ENCODE measurements at regions not wholly inside any gene's neighbourhood (a gene's known extent, or its start where the extent isn't known, plus 50 kb on each side); places are given as distances from the start of the nearest gene placed in this dataset.

GRCh38 chr1:220389634-220390033 is 117.4 kb upstream of the RAB3GAP2 start:
- H3K4me3 ChIP-seq (replicated peaks; ENCODE audit: low read depth, low read length) = no peak overlapping the region
- no peak for DNase-seq (ENCODE audit: low read depth)
- TF ChIP-seq, protein P1, sequence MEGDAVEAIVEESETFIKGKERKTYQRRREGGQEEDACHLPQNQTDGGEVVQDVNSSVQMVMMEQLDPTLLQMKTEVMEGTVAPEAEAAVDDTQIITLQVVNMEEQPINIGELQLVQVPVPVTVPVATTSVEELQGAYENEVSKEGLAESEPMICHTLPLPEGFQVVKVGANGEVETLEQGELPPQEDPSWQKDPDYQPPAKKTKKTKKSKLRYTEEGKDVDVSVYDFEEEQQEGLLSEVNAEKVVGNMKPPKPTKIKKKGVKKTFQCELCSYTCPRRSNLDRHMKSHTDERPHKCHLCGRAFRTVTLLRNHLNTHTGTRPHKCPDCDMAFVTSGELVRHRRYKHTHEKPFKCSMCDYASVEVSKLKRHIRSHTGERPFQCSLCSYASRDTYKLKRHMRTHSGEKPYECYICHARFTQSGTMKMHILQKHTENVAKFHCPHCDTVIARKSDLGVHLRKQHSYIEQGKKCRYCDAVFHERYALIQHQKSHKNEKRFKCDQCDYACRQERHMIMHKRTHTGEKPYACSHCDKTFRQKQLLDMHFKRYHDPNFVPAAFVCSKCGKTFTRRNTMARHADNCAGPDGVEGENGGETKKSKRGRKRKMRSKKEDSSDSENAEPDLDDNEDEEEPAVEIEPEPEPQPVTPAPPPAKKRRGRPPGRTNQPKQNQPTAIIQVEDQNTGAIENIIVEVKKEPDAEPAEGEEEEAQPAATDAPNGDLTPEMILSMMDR (IDR thresholded peaks at IDR 0.05; ENCODE audit: low read length, missing control alignments) = no peak

DNA sequence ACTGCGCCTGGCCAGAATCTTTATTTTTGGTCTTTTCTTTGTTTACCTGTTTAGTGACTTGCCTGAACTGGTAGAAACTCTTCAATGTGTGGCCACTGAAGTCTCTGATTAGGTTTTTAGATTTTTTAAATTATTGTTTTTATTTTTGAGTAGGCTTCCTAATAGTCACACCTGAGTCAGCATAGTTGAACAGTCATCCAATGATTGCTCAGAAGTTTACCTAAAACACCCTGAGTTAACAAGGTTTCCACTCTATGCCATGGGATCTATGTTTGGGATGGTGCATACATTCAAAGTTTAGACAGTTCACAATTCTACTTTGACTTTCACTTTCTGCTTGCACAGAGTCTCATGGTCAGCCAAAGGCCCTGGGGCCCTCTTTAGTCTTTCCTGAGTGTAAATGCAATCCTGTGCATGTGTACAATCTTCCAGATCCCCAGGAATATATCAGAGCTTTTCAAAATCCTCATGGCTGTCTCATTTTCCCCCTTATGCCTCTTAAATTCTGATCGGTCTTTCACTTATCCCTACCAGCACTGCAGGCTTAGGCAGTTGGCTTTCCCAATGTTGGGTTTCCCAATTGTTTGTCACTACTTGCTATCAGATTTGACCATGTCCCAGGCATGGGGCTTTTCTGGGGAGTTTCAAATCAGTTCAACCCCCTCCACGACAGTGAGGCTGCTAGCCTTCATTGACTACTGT is 114.4 kb upstream of the RAB3GAP2 start:
- TF ChIP-seq, protein P1 (IDR thresholded peaks at IDR 0.05; ENCODE audit: low read length, missing control alignments) = no peak
- DNase-seq (ENCODE audit: low read depth) = no peak
- no peak overlapping the region for H3K4me3 ChIP-seq (replicated peaks; ENCODE audit: low read depth, low read length)

DNA sequence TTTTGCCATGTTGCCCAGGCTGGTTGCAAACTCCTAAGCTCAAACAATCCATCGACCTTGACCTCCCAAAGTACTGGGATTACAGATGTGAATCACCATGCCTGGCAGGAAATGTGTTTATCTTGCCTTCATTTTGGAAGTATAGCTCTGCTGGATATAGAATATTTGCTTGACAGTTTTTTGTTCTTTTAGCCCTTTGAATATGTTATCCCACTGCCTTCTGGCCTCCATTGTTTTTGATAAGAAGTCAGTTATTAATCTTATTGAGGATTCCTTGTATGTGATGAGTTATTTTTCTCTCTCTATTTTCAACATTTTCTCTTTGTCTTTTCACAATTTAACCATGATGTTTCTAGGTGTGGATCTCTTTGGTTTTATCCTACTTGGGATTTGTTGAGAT is 112.9 kb upstream of the RAB3GAP2 start:
- TF ChIP-seq, protein P1 (IDR thresholded peaks at IDR 0.05; ENCODE audit: low read length, missing control alignments) = no peak
- DNase-seq (ENCODE audit: low read depth) = no peak
- no peak overlapping the region for H3K4me3 ChIP-seq (replicated peaks; ENCODE audit: low read depth, low read length)

GRCh38 chr1:220382994-220383393 is 110.7 kb upstream of the RAB3GAP2 start:
- TF ChIP-seq, protein P1 (IDR thresholded peaks at IDR 0.05; ENCODE audit: low read length, missing control alignments) = no peak
- DNase-seq (ENCODE audit: low read depth) = no peak
- H3K4me3 ChIP-seq (replicated peaks; ENCODE audit: low read depth, low read length) = no peak overlapping the region

GRCh38 chr1:220380885-220381284 is 108.6 kb upstream of the RAB3GAP2 start:
- DNase-seq (ENCODE audit: low read depth) = no peak
- H3K4me3 ChIP-seq (replicated peaks; ENCODE audit: low read depth, low read length) = no peak overlapping the region
- TF ChIP-seq, protein P1 (IDR thresholded peaks at IDR 0.05; ENCODE audit: low read length, missing control alignments) = no peak

DNA sequence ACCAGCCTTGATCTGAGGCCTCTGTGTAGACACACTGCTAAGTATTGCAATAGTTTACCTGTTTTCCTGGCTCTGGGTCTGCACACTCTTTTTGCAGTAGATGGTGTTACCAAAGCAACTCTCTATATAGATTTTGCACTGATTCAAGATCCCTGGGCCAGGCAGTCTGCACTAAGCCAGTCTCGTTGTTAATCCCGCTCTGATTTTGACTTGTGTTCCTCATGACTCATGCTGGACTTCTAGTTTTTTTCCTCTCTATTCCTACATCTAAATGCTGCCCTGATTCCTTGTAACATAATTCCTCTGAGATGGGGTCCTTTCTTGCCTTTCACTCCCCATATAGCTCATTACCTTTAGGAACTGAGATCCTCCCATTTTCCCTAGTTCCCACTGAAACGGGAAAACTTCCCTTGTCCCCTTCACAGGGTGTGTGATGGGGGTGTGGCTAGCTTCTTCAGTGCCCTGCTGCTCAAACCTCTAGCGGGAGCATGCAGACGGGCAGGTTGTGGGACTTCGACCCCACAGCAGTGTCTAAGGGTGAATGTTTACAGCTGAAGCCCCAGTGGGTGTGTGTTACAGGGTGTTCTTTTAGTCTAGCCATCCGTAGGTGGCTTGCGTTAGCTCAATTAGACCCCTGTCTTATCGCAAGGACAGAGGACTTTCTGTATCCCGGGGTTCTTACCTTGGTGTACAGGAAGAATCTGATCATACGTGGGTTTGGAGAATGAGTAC is 106.5 kb upstream of the RAB3GAP2 start:
- no peak overlapping the region for H3K4me3 ChIP-seq (replicated peaks; ENCODE audit: low read depth, low read length)
- TF ChIP-seq, protein P1 (IDR thresholded peaks at IDR 0.05; ENCODE audit: low read length, missing control alignments) = no peak
- DNase-seq (ENCODE audit: low read depth) = no peak
